ENCODE measurements at regions not wholly inside any gene's neighbourhood (a gene's known extent, or its start where the extent isn't known, plus 50 kb on each side); places are given as distances from the start of the nearest gene placed in this dataset.
"Not testable (repeated sequence)": the region's sequence is repeated elsewhere in the genome, so short reads cannot be mapped to it uniquely, and the experiment has no call there.

DNA sequence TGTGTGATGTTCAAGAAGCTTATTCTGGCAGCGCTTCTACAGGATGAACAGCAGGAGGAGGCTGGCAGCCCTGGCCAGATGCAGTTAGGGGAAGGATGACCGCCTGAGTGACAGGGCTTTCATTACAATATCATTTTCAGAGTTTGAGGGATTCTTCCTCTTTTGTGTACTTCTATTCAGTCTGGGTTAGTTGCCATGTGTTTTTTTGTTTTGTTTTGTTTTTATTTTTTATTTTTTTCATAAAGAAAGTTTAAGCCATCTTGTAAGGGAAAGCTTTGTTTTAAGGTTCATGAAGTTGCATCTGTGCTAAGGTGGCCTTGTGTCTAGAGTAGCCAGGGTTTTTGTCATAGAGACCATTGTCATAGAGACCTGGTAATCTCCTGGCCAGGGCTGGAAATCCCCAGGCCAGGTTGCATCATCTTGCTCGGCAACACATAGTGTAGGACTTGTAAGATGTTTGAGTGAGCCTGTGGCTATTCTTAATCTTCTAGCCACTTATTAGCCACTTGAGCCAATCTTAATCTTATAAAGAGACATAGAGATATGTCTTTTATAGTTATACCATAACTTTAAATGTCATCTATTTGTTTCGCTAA lies 230.5 kb upstream of the TMEM229A start:
- Mint-ChIP-seq H3K9me3 (peaks cover 11% of the 10 kb centered on the region), H3K4me3 (no peak overlapping the region), H3K27ac (no peak overlapping the region), H3K4me1 (no peaks in the 10 kb centered on the region), H3K27me3 (no peaks in the 10 kb centered on the region), H3K36me3 (ENCODE audit: low read depth) (no peaks in the 10 kb centered on the region)
- ATAC-seq (replicated peaks), result no peak

- no peaks in the 10 kb centered on the region for H3K36me3 Mint-ChIP-seq (ENCODE audit: low read depth)
- no peaks in the 10 kb centered on the region for H3K27me3 Mint-ChIP-seq
- H3K4me1 Mint-ChIP-seq, result no peaks in the 10 kb centered on the region
- no peak for ATAC-seq (replicated peaks)
- H3K27ac Mint-ChIP-seq, result no peak overlapping the region
- peaks cover 11% of the 10 kb centered on the region for H3K9me3 Mint-ChIP-seq
- H3K4me3 Mint-ChIP-seq, result no peak overlapping the region
Measured at GRCh38 chr7:124261710-124262109, 228.8 kb upstream of the TMEM229A start.

DNA sequence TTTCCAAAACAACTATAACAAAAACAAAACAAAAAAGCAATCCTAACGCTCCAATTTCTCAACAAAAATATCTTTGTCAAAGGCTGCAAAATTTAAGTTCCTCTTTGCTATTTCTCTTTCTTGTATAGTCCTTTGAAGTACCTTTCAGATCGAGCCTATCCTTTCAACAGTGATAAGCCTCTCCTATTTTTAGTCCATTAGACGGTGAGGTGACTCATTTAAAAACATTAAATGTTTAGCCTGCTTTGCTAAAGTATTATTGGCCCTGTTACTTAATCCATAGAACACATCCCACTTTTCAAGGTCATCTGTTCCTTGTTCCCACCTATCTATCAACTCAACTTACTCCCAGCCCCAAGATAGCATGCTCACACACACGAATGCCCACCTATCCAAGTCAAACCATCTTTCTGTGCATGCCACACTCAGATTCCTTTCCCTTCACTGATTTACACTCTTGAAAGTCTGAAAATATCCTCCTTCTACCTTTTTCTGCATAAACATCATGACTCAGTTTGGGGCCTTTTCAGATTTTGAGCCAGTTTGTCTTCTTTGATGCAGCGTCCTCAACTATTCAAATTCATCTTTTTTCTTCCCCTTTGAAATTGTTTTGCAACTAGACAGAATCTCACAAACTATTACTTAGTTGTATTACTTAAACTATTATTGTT lies 224.9 kb upstream of the TMEM229A start:
- Mint-ChIP-seq H3K36me3 (ENCODE audit: low read depth) (no peaks in the 10 kb centered on the region), H3K4me3 (no peak overlapping the region), H3K27me3 (no peaks in the 10 kb centered on the region), H3K9me3 (peaks cover 21% of the 10 kb centered on the region), H3K27ac (no peak overlapping the region), H3K4me1 (no peaks in the 10 kb centered on the region)
- ATAC-seq (replicated peaks), result no peak

DNA sequence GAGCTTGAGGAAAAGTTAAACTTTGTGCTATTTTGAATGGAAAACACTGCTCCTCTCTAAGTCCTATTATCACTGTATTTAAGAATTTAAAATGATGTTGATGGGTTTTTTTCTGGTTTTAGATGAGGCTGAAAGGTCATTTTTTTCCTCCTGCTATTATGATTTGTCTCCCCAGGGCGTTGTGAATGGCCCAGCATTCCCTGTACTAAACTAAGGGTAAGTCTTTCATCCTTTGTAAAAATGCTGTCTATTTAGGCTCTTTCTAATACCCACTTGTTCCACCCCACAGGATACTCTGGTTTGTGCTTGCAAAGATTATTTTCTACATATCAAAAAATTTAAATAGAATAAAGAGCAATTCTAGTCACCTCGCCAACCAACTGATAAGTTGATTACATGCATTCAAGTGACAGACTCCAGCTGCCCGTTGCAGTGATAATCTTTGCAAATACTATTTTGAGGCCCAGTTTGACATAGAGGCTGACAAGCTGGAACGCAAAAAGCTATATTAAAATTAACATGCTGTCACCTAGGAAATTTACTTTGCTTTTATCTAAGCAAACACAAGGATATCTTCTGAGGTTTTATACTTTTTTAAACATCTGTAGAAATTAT lies 222.3 kb upstream of the TMEM229A start:
- Mint-ChIP-seq H3K4me3 (no peak overlapping the region), H3K36me3 (ENCODE audit: low read depth) (no peaks in the 10 kb centered on the region), H3K27me3 (no peaks in the 10 kb centered on the region)

GRCh38 chr7:124254396-124254795 lies 221.5 kb upstream of the TMEM229A start:
- Mint-ChIP-seq H3K27me3 (no peaks in the 10 kb centered on the region), H3K4me3 (no peak overlapping the region), H3K4me1 (no peaks in the 10 kb centered on the region), H3K27ac (no peak overlapping the region), H3K9me3 (peaks cover 16% of the 10 kb centered on the region), H3K36me3 (ENCODE audit: low read depth) (no peaks in the 10 kb centered on the region)
- ATAC-seq (replicated peaks), result no peak

More for the DNA sequence above, 222.3 kb upstream of the TMEM229A start:
- Mint-ChIP-seq H3K9me3 (peaks cover 18% of the 10 kb centered on the region), H3K27ac (no peak overlapping the region), H3K4me1 (no peaks in the 10 kb centered on the region)
- no peak for ATAC-seq (replicated peaks)

DNA sequence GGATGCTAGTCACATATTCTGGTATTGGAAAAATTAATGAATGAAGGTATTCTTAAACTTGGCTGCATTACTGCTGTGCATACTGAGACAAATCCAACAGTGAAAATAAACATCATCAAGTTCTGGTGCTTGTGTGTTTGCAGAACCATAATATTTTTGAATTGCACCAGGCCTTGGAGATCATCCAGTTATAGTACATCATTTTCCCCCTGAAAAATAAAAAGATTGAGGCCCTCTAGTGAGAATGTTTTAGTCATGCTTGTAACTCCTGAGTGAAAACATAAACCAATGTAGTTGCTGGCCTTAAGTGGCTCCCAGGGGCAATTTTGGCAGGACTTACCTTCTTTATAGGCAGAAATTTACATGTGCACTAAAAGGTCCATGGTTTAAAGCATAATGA lies 218.8 kb upstream of the TMEM229A start:
- no peaks in the 10 kb centered on the region for H3K27me3 Mint-ChIP-seq
- H3K9me3 Mint-ChIP-seq, result peaks cover 14% of the 10 kb centered on the region
- no peaks in the 10 kb centered on the region for H3K4me1 Mint-ChIP-seq
- ATAC-seq (replicated peaks), result no peak
- no peak overlapping the region for H3K27ac Mint-ChIP-seq
- no peaks in the 10 kb centered on the region for H3K36me3 Mint-ChIP-seq (ENCODE audit: low read depth)
- H3K4me3 Mint-ChIP-seq, result no peak overlapping the region

DNA sequence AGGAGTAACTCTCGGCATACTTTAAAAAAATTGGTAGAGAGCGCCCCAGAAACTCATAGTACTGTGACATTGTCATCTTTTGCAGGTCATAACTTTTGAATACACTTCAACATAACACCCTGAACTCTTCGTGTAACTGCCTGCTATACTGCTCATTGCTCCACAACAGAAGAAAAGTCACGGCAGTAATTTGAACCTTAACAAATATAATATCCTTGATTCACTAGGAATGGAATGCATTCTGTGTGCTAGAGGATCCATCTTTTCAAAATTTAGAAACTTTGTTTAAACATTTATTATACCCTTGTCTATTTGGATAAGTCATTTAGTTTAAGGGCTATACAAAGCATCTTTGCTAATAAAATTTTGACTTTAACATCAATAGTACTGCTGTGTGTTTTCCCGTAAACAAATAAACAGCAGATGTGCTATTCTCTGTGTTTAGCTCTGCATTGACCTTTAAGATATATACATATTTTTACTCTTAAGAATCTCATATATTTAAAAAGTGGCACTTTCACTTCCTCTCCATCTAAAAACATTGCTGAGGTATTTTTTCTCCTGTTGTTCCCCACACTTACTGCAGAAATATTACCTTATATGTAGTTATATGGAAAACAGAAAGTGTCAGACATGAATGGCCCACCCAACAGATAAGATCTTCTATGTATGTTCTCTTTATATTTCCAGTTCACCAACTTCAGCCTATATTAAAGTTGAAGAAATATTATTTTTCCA lies 217.6 kb upstream of the TMEM229A start:
- H3K27ac Mint-ChIP-seq, result no peak overlapping the region
- H3K36me3 Mint-ChIP-seq (ENCODE audit: low read depth), result no peaks in the 10 kb centered on the region
- H3K9me3 Mint-ChIP-seq, result peaks cover 14% of the 10 kb centered on the region
- ATAC-seq (replicated peaks), result no peak
- no peaks in the 10 kb centered on the region for H3K27me3 Mint-ChIP-seq
- H3K4me1 Mint-ChIP-seq, result no peaks in the 10 kb centered on the region
- no peak overlapping the region for H3K4me3 Mint-ChIP-seq

DNA sequence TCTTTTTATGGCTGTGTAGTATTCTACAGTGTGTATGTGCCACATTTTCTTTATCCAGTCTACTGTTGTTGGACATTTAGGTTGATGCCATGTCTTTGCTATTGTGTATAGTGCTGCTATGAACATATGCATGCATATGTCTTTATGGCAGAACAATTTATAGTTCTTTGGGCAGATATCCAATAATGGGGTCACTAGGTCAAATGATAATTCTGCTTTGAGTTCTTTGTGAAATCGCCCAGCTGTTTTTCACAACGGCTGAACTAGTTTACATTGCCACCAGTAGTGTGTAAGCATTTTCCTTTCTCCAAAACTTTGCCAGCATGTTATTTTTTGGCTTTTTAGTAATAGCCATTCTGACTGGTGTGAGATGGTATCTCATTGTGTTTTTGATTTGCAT lies 214.8 kb upstream of the TMEM229A start:
- Mint-ChIP-seq H3K9me3 (peaks cover 3% of the 10 kb centered on the region), H3K36me3 (ENCODE audit: low read depth) (no peaks in the 10 kb centered on the region), H3K27ac (no peak overlapping the region), H3K4me3 (no peak overlapping the region), H3K4me1 (no peaks in the 10 kb centered on the region), H3K27me3 (no peaks in the 10 kb centered on the region)
- no peak for ATAC-seq (replicated peaks)

DNA sequence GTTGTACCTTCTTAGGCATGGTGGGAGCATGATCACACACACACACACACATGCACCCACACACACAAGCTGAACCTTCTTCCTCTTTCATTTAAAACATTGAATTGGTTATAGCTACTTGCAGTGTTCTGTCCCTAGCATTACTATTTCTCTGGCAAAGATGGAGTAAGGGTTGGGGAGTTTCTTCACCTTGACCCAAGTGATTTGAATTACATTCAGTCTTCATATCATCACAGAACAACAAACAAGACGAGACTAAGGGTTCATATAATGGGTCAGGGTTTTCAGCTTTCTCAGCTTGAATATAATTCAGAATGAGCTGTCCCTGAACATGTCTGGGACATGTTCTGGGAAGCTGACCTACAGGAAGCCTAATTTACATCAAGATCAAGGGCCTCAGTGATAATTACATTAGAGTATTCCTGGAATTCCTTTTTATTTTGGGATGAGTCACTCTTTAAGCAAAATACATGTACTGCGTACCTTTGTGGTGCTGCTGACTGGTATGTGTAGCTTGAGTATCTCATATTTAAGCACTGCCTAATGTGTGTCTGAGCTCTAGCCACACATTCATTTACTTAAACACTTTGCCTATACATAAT lies 213.5 kb upstream of the TMEM229A start:
- Mint-ChIP-seq H3K4me3 (no peak overlapping the region), H3K9me3 (peaks cover 3% of the 10 kb centered on the region), H3K27ac (no peak overlapping the region), H3K27me3 (no peaks in the 10 kb centered on the region), H3K4me1 (no peaks in the 10 kb centered on the region), H3K36me3 (ENCODE audit: low read depth) (no peaks in the 10 kb centered on the region)
- ATAC-seq (replicated peaks), result no peak

GRCh38 chr7:124244469-124244868 lies 211.6 kb upstream of the TMEM229A start:
- not testable (repeated sequence) for H3K27me3 Mint-ChIP-seq; ATAC-seq (replicated peaks); H3K9me3 Mint-ChIP-seq; H3K27ac Mint-ChIP-seq; H3K4me3 Mint-ChIP-seq; H3K36me3 Mint-ChIP-seq (ENCODE audit: low read depth); H3K4me1 Mint-ChIP-seq

GRCh38 chr7:124219681-124220080 lies 186.8 kb upstream of the TMEM229A start:
- Mint-ChIP-seq H3K4me1 (no peaks in the 10 kb centered on the region), H3K27ac (no peak overlapping the region), H3K4me3 (no peak overlapping the region), H3K27me3 (no peaks in the 10 kb centered on the region), H3K36me3 (ENCODE audit: low read depth) (no peaks in the 10 kb centered on the region), H3K9me3 (no peaks in the 10 kb centered on the region)
- ATAC-seq (replicated peaks), result no peak

DNA sequence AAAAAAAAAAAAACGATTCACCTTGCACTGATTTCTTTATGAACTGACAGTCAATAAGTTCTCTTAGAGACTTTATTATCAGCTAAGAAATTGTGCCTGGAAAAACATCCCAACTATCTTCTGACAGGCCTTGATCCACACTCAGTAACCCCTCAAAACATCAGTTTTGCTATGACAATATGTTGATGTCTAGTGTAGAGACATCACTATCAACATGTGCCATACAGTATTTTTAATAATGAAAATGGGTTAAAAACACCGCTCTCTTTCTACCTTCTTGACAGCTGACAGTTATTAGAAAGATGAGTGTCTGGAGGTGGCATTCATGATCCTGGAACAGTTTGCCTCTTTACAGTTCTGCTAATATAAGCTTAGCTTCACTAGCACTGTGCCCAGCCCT lies 175.8 kb upstream of the TMEM229A start:
- peaks cover 7% of the 10 kb centered on the region for H3K9me3 Mint-ChIP-seq
- no peak for ATAC-seq (replicated peaks)
- no peaks in the 10 kb centered on the region for H3K4me1 Mint-ChIP-seq
- no peak overlapping the region for H3K27ac Mint-ChIP-seq
- H3K4me3 Mint-ChIP-seq, result no peak overlapping the region
- H3K27me3 Mint-ChIP-seq, result no peaks in the 10 kb centered on the region
- no peaks in the 10 kb centered on the region for H3K36me3 Mint-ChIP-seq (ENCODE audit: low read depth)

DNA sequence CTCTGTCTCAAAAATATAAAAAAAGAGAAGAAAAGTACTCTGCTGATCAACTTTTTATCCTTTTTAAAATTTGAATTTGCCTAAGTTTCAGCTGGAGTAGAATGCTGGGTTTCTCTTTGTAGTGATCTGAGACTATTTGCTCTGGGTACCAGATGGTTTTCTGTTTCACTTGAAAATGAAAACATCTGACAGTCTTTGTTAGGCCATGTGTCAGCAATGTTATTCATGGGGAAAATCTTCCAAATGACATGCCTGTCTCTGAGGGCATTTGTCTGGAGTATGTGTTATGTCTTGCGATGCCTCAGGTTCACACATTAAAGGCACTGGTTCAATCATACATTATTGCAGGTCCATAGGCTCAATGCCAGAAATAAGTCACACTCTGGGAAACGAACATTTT lies 175.3 kb upstream of the TMEM229A start:
- Mint-ChIP-seq H3K36me3 (ENCODE audit: low read depth) (no peaks in the 10 kb centered on the region), H3K4me1 (no peaks in the 10 kb centered on the region), H3K27ac (no peak overlapping the region), H3K4me3 (no peak overlapping the region), H3K27me3 (no peaks in the 10 kb centered on the region), H3K9me3 (peaks cover 10% of the 10 kb centered on the region)
- ATAC-seq (replicated peaks), result no peak

- no peak for ATAC-seq (replicated peaks)
- Mint-ChIP-seq H3K9me3 (peaks cover 11% of the 10 kb centered on the region), H3K4me1 (no peaks in the 10 kb centered on the region), H3K4me3 (no peak overlapping the region), H3K36me3 (ENCODE audit: low read depth) (no peaks in the 10 kb centered on the region), H3K27me3 (no peaks in the 10 kb centered on the region), H3K27ac (no peak overlapping the region)
Measured at GRCh38 chr7:124205526-124205925, 172.7 kb upstream of the TMEM229A start.

Data from activated T-helper 17 cell treated with anti-CD3 and anti-CD28 coated beads, Interleukin-2, amount 50 U/mL, for 72 hours (primary cell).